HEK293T (cell line): ENCODE measurements at regions not wholly inside any gene's neighbourhood (a gene's known extent, or its start where the extent isn't known, plus 50 kb on each side); places are given as distances from the start of the nearest gene placed in this dataset.

ENCODE experiments used
- CTCF ChIA-PET: fragments of 350-600 bp; formaldehyde crosslinking; extraction: SDS; loops from one replicate; lab custom pipeline; 2021; ENCODE audit warnings: antibody characterized with exemption, inconsistent platforms; lab: Yijun Ruan, JAX
- POLR2A ChIA-PET: fragments of 350-600 bp; formaldehyde crosslinking; extraction: SDS; loops from one replicate; lab custom pipeline; 2020; ENCODE audit warnings: antibody characterized with exemption, inconsistent platforms; lab: Yijun Ruan, JAX
- DNase-seq: peaks from one replicate; pipeline ENCODE4 v3.0.0; 2012; ENCODE audit warnings: mixed read lengths; ENCODE audit errors: extremely low spot score
- ARNT ChIP-seq: fragments of 450-650 bp; IDR thresholded peaks from 2 replicates; pipeline ENCODE4 v1.6.1; 2017; ENCODE audit warnings: mild to moderate bottlenecking
- BHLHE40 ChIP-seq: fragments of 450-650 bp; IDR thresholded peaks from 2 replicates; pipeline ENCODE4 v1.6.1; 2016; ENCODE audit warnings: mild to moderate bottlenecking, moderate library complexity, borderline replicate concordance
- CTBP1 ChIP-seq: fragments of 450-650 bp; IDR thresholded peaks from 2 replicates; pipeline ENCODE4 v1.6.1; 2016; ENCODE audit warnings: borderline replicate concordance
- ELF4 ChIP-seq: fragments of 450-650 bp; IDR thresholded peaks from 2 replicates; pipeline ENCODE4 v1.6.1; 2017; ENCODE audit warnings: antibody characterized with exemption
- FOXA1 ChIP-seq: fragments of 450-650 bp; IDR thresholded peaks from 2 replicates; pipeline ENCODE4 v1.6.1; 2016; ENCODE audit warnings: mild to moderate bottlenecking
- FOXK2 ChIP-seq: fragments of 450-650 bp; IDR thresholded peaks from 2 replicates; pipeline ENCODE4 v1.6.1; 2016; ENCODE audit warnings: mild to moderate bottlenecking
- FOXM1 ChIP-seq: fragments of 450-650 bp; IDR thresholded peaks from 2 replicates; pipeline ENCODE4 v1.6.1; 2017; ENCODE audit warnings: mild to moderate bottlenecking, borderline replicate concordance
- HDGF ChIP-seq: fragments of 450-650 bp; IDR thresholded peaks from 2 replicates; pipeline ENCODE4 v1.6.1; 2017; ENCODE audit warnings: antibody characterized with exemption, borderline replicate concordance
- L3MBTL2 ChIP-seq: fragments of 450-650 bp; conservative IDR thresholded peaks from 2 replicates; pipeline ENCODE4 v1.6.1; 2016; ENCODE audit warnings: mild to moderate bottlenecking
- LEF1 ChIP-seq: fragments of 450-650 bp; IDR thresholded peaks from 2 replicates; pipeline ENCODE4 v1.6.1; 2017; ENCODE audit warnings: mild to moderate bottlenecking, borderline replicate concordance
- NFRKB ChIP-seq: fragments of 450-650 bp; IDR thresholded peaks from 2 replicates; pipeline ENCODE4 v1.6.1; 2016; ENCODE audit warnings: mild to moderate bottlenecking, moderate library complexity
- PKNOX1 ChIP-seq: fragments of 450-650 bp; IDR thresholded peaks from 2 replicates; pipeline ENCODE4 v1.6.1; 2016
- SP1 ChIP-seq: fragments of 450-650 bp; IDR thresholded peaks from 2 replicates; pipeline ENCODE4 v1.6.1; 2017
- SUZ12 ChIP-seq: fragments of 450-650 bp; IDR thresholded peaks from 2 replicates; pipeline ENCODE4 v1.6.1; 2016; ENCODE audit warnings: mild to moderate bottlenecking
- TARDBP ChIP-seq: fragments of 450-650 bp; IDR thresholded peaks from 2 replicates; pipeline ENCODE4 v1.6.1; 2016
- ZNF384 ChIP-seq: fragments of 450-650 bp; IDR thresholded peaks from 2 replicates; pipeline ENCODE4 v1.6.1; 2016

GRCh38 chr13:103255587-103256301 lies 189.5 kb upstream of the SLC10A2 start:
- ChIA-PET POLR2A (no interaction called here), CTCF (no interaction called here)
- DNase-seq = no peak

GRCh38 chr13:103250071-103250470 lies 183.9 kb upstream of the SLC10A2 start:
- POLR2A ChIA-PET = no interaction called here
- no peak for DNase-seq
- CTCF ChIA-PET = interaction anchor here (0.6 kb wide), 1 partner anchor 358 kb away, joined by 3 read pairs; no protein-coding TSS in a partner anchor
- TF ChIP-seq SP1 (no peak), NFRKB (no peak), TARDBP (no peak)

More at GRCh38 chr13:103255587-103256301, 189.5 kb upstream of the SLC10A2 start:
- no peak for TF ChIP-seq FOXM1
- no peak for TF ChIP-seq CTBP1
- TF ChIP-seq ZNF384 = no peak
- no peak for TF ChIP-seq ELF4
- no peak for TF ChIP-seq L3MBTL2
- no peak for TF ChIP-seq PKNOX1
- no peak for TF ChIP-seq BHLHE40
- TF ChIP-seq NFRKB = no peak
- no peak for TF ChIP-seq ARNT
- TF ChIP-seq SP1 = no peak
- TF ChIP-seq SUZ12 = no peak
- no peak for TF ChIP-seq LEF1
- no peak for TF ChIP-seq FOXK2

GRCh38 chr13:103246581-103247200 lies 180.5 kb upstream of the SLC10A2 start:
- TF ChIP-seq TARDBP = no peak
- no peak for TF ChIP-seq L3MBTL2
- no peak for TF ChIP-seq FOXM1
- no peak for TF ChIP-seq HDGF
- TF ChIP-seq ELF4 = no peak
- TF ChIP-seq CTBP1 = no peak
- TF ChIP-seq LEF1 = no peak
- TF ChIP-seq NFRKB = no peak
- no peak for TF ChIP-seq FOXA1
- TF ChIP-seq SUZ12 = no peak
- no peak for TF ChIP-seq ZNF384
- no peak for TF ChIP-seq BHLHE40
- no peak for TF ChIP-seq SP1
- no peak for TF ChIP-seq PKNOX1
- no peak for TF ChIP-seq FOXK2
- no peak for TF ChIP-seq ARNT

GRCh38 chr13:103243495-103243894 lies 177.3 kb upstream of the SLC10A2 start:
- TF ChIP-seq SP1 = no peak
- TF ChIP-seq ZNF384 = no peak
- no peak for TF ChIP-seq HDGF
- no peak for TF ChIP-seq ARNT
- TF ChIP-seq L3MBTL2 = no peak
- TF ChIP-seq FOXM1 = no peak
- TF ChIP-seq ELF4 = no peak
- TF ChIP-seq PKNOX1 = no peak
- no peak for TF ChIP-seq SUZ12
- no peak for TF ChIP-seq LEF1
- POLR2A ChIA-PET = no interaction called here
- DNase-seq = no peak
- CTCF ChIA-PET = no interaction called here

More at GRCh38 chr13:103246581-103247200, 180.5 kb upstream of the SLC10A2 start:
- POLR2A ChIA-PET = no interaction called here
- no peak for DNase-seq
- CTCF ChIA-PET = no interaction called here

- DNase-seq = no peak
- ChIA-PET CTCF (interaction anchor here (0.6 kb wide), 1 partner anchor 376 kb away, joined by 3 read pairs; no protein-coding TSS in a partner anchor), POLR2A (no interaction called here)
- no peak for TF ChIP-seq NFRKB
- TF ChIP-seq LEF1 = no peak
- no peak for TF ChIP-seq L3MBTL2
- no peak for TF ChIP-seq FOXK2
- TF ChIP-seq SP1 = no peak
- no peak for TF ChIP-seq ARNT
- TF ChIP-seq FOXA1 = no peak
- no peak for TF ChIP-seq CTBP1
- no peak for TF ChIP-seq TARDBP
- TF ChIP-seq PKNOX1 = no peak
- no peak for TF ChIP-seq FOXM1
- TF ChIP-seq BHLHE40 = no peak
- TF ChIP-seq ELF4 = no peak
- TF ChIP-seq ZNF384 = no peak
- TF ChIP-seq HDGF = no peak
- no peak for TF ChIP-seq SUZ12
Measured at GRCh38 chr13:103238441-103238840, 172.2 kb upstream of the SLC10A2 start.
